ENCODE measurements at regions not wholly inside any gene's neighbourhood (a gene's known extent, or its start where the extent isn't known, plus 50 kb on each side); places are given as distances from the start of the nearest gene placed in this dataset.

- CTCF ChIA-PET = interaction anchor here (2.1 kb wide), 1 partner anchor 10 kb away, joined by 9 read pairs; no protein-coding TSS in a partner anchor
- no peak overlapping the region for H3K4me3 ChIP-seq (ENCODE audit: insufficient read depth, low read depth, low read length)
- no peak overlapping the region for H3K4ac ChIP-seq (ENCODE audit: low read depth, low read length)
- H3K9me1 ChIP-seq (ENCODE audit: insufficient read depth, low read length) = no peaks in the 10 kb centered on the region
- H2BK20ac ChIP-seq (ENCODE audit: low read depth, low read length) = no peak overlapping the region
- H2BK5ac ChIP-seq (ENCODE audit: low read depth, low read length, poor library complexity, severe bottlenecking) = no peak overlapping the region
- H3K18ac ChIP-seq (ENCODE audit: low read depth, low read length) = no peak overlapping the region
- no peak overlapping the region for H3K56ac ChIP-seq (ENCODE audit: extremely low read depth, insufficient read depth, low read length)
- H2AK5ac ChIP-seq (ENCODE audit: low read depth, low read length) = no peak overlapping the region
- DNase-seq = no peak
- H3K27me3 ChIP-seq (ENCODE audit: control insufficient read depth, insufficient read depth, low read length) = no peaks in the 10 kb centered on the region
- TF ChIP-seq CTCF (conservative IDR thresholded peaks at IDR 0.05; ENCODE audit: low read depth, low read length) (no peak), POLR2A (IDR thresholded peaks at IDR 0.05; ENCODE audit: low read depth, low read length) (no peak), CHD1 (IDR thresholded peaks at IDR 0.05; ENCODE audit: low read depth, low read length) (no peak), MAZ (IDR thresholded peaks at IDR 0.05; ENCODE audit: borderline replicate concordance, low read depth, low read length) (no peak), BHLHE40 (IDR thresholded peaks at IDR 0.05; ENCODE audit: low read depth, low read length) (no peak), SMC3 (IDR thresholded peaks at IDR 0.05; ENCODE audit: low read depth, low read length) (no peak)
- in situ Hi-C loops (cut with MboI; ENCODE audit: low sequenced_read_pairs) (no loop called here), intact Hi-C loops (cut with micrococcal nuclease) (no loop called here), dilution Hi-C loops (cut with HindIII; ENCODE audit: low sequenced_read_pairs, unreplicated experiment) (no loop called here)
- no peak overlapping the region for H3K14ac ChIP-seq (replicated peaks; ENCODE audit: low read depth, low read length)
- POLR2A ChIA-PET (ENCODE audit: unreplicated experiment) = no interaction called here
- no peak overlapping the region for H2AFZ ChIP-seq (replicated peaks; ENCODE audit: low read length, poor library complexity)
- H4K91ac ChIP-seq (ENCODE audit: insufficient read depth, low read depth, low read length) = no peak overlapping the region
- H3K36me3 ChIP-seq (ENCODE audit: control insufficient read depth, insufficient read depth, low read length) = no peaks in the 10 kb centered on the region
- no peak overlapping the region for H3K9ac ChIP-seq (ENCODE audit: low read depth, low read length)
- H3K79me1 ChIP-seq (ENCODE audit: low read depth in 1 of 2, low read length in 2 of 2) = no peaks in the 10 kb centered on the region
- ATAC-seq (ENCODE audit: low read depth) = no peak
- BruUV-seq (replicated peaks) = no TSS peak
- no peaks in the 10 kb centered on the region; the same call in 1 of the 2 replicates for H3K9me3 ChIP-seq (ENCODE audit: control insufficient read depth, insufficient read depth, low read length)
- no peak overlapping the region for H2AK9ac ChIP-seq (replicated peaks; ENCODE audit: low read depth, low read length, poor library complexity)
- H3K27ac ChIP-seq (ENCODE audit: insufficient read depth, low read length) = no peak overlapping the region
- no peak overlapping the region for H3K4me2 ChIP-seq (ENCODE audit: low read depth, low read length)
- H2BK15ac ChIP-seq (ENCODE audit: low read depth, low read length) = no peak overlapping the region
- no peak overlapping the region for H3K23ac ChIP-seq (ENCODE audit: low read depth, low read length)
- no peak overlapping the region for H4K8ac ChIP-seq (ENCODE audit: low read depth in 2 of 2, low read length in 2 of 2)
- H3K4me1 ChIP-seq (ENCODE audit: control insufficient read depth, insufficient read depth, low read length) = no peaks in the 10 kb centered on the region
- H2BK120ac ChIP-seq (ENCODE audit: low read depth, low read length) = no peak overlapping the region
- H4K20me1 ChIP-seq (ENCODE audit: insufficient read depth, low read length) = no peaks in the 10 kb centered on the region
- no peak overlapping the region for H4K5ac ChIP-seq (ENCODE audit: low read depth, low read length)
These were observed 115.9 kb downstream of the KIF4B start for GRCh38 chr5:155129513-155129880.
